ENCODE measurements at regions not wholly inside any gene's neighbourhood (a gene's known extent, or its start where the extent isn't known, plus 50 kb on each side); places are given as distances from the start of the nearest gene placed in this dataset.

GRCh38 chr2:16059393-16060016 is 119.2 kb downstream of the MYCN start:
- WGBS, 2 experiments (ENCODE audit: extremely low coverage in 2 of 2, insufficient read length in 1 of 2), result no CpG with 5 or more reads among the region's 4 CpGs
- no TSS peak for BruUV-seq (replicated peaks)
- dilution Hi-C loops (cut with HindIII; ENCODE audit: low sequenced_read_pairs, unreplicated experiment) (no loop called here), intact Hi-C loops (cut with micrococcal nuclease) (no loop called here), in situ Hi-C loops (cut with MboI; ENCODE audit: low sequenced_read_pairs) (no loop called here)
- Histone ChIP-seq H2BK5ac (ENCODE audit: low read depth, low read length, poor library complexity, severe bottlenecking) (no peak overlapping the region), H2BK120ac (ENCODE audit: low read depth, low read length) (no peak overlapping the region), H3K79me1 (ENCODE audit: low read depth in 1 of 2, low read length in 2 of 2) (no peaks in the 10 kb centered on the region), H3K9ac (ENCODE audit: low read depth, low read length) (no peak overlapping the region), H3K4me2 (ENCODE audit: low read depth, low read length) (no peak overlapping the region), H3K14ac (replicated peaks; ENCODE audit: low read depth, low read length) (no peak overlapping the region), H4K91ac (ENCODE audit: insufficient read depth, low read depth, low read length) (no peak overlapping the region), H3K36me3 (ENCODE audit: control insufficient read depth, insufficient read depth, low read length) (no peaks in the 10 kb centered on the region), H2AK5ac (ENCODE audit: low read depth, low read length) (no peak overlapping the region), H2AK9ac (replicated peaks; ENCODE audit: low read depth, low read length, poor library complexity) (no peak overlapping the region), H2BK20ac (ENCODE audit: low read depth, low read length) (no peak overlapping the region), H3K18ac (ENCODE audit: low read depth, low read length) (no peak overlapping the region), H2BK15ac (ENCODE audit: low read depth, low read length) (no peak overlapping the region), H3K4me1 (ENCODE audit: control insufficient read depth, insufficient read depth, low read length) (no peaks in the 10 kb centered on the region), H4K8ac (ENCODE audit: low read depth in 2 of 2, low read length in 2 of 2) (no peak overlapping the region), H3K9me1 (ENCODE audit: insufficient read depth, low read length) (no peaks in the 10 kb centered on the region), H3K4me3 (ENCODE audit: insufficient read depth, low read depth, low read length) (no peak overlapping the region), H3K23ac (ENCODE audit: low read depth, low read length) (no peak overlapping the region), H2AFZ (replicated peaks; ENCODE audit: low read length, poor library complexity) (no peak overlapping the region), H4K5ac (ENCODE audit: low read depth, low read length) (no peak overlapping the region), H3K56ac (ENCODE audit: extremely low read depth, insufficient read depth, low read length) (no peak overlapping the region), H4K20me1 (ENCODE audit: insufficient read depth, low read length) (no peaks in the 10 kb centered on the region), H3K27me3 (ENCODE audit: control insufficient read depth, insufficient read depth, low read length) (no peaks in the 10 kb centered on the region), H3K27ac (ENCODE audit: insufficient read depth, low read length) (no peak overlapping the region), H3K9me3 (ENCODE audit: control insufficient read depth, insufficient read depth, low read length) (peaks cover 24% of the 10 kb centered on the region), H3K4ac (ENCODE audit: low read depth, low read length) (no peak overlapping the region)
- ChIA-PET CTCF (interaction anchor here (0.6 kb wide), 1 partner anchor 12 kb away, joined by 3 read pairs; no protein-coding TSS in a partner anchor), POLR2A (ENCODE audit: unreplicated experiment) (no interaction called here)
- TF ChIP-seq SMC3 (IDR thresholded peaks at IDR 0.05; ENCODE audit: low read depth, low read length) (no peak), FOS (IDR thresholded peaks at IDR 0.05; ENCODE audit: low read depth, low read length) (no peak), RAD21 (IDR thresholded peaks at IDR 0.05; ENCODE audit: low read length) (no peak), CHD1 (IDR thresholded peaks at IDR 0.05; ENCODE audit: low read depth, low read length) (no peak), USF2 (IDR thresholded peaks at IDR 0.05; ENCODE audit: low read depth, low read length) (no peak), MAZ (IDR thresholded peaks at IDR 0.05; ENCODE audit: borderline replicate concordance, low read depth, low read length) (no peak), RFX5 (IDR thresholded peaks at IDR 0.05; ENCODE audit: low read depth, low read length) (no peak), NFE2L2 (IDR thresholded peaks at IDR 0.05; ENCODE audit: low read depth, low read length) (no peak), ELK1 (IDR thresholded peaks at IDR 0.05; ENCODE audit: borderline replicate concordance, low read depth, low read length) (no peak), RCOR1 (IDR thresholded peaks at IDR 0.05; ENCODE audit: insufficient replicate concordance, low read length) (no peak), MAFK (IDR thresholded peaks at IDR 0.05; ENCODE audit: low read depth, low read length) (no peak), BHLHE40 (IDR thresholded peaks at IDR 0.05; ENCODE audit: low read depth, low read length) (no peak), CTCF (conservative IDR thresholded peaks at IDR 0.05; ENCODE audit: low read depth, low read length) (no peak)
- no peak for ATAC-seq (ENCODE audit: low read depth)
- no peak for DNase-seq

Data from IMR-90 (cell line).